Fibroblast of pulmonary artery (primary cell): ENCODE measurements at regions not wholly inside any gene's neighbourhood (a gene's known extent, or its start where the extent isn't known, plus 50 kb on each side); places are given as distances from the start of the nearest gene placed in this dataset.
"Not testable (repeated sequence)": the region's sequence is repeated elsewhere in the genome, so short reads cannot be mapped to it uniquely, and the experiment has no call there.

Experiments used
- DNase-seq: peaks from one replicate; pipeline ENCODE4 v3.0.0-alpha.2; 2010; ENCODE audit warnings: low read depth
- H3K4me3 ChIP-seq: replicated peaks from 2 replicates; pipeline ENCODE4 v1.5.1; 2011; ENCODE audit warnings: low read depth, mild to moderate bottlenecking, control low read depth, low read length, moderate library complexity
- TF ChIP-seq, protein P1 (sequence below): IDR thresholded peaks from 2 replicates; pipeline ENCODE4 v1.5.1; 2011; ENCODE audit warnings: mild to moderate bottlenecking, control low read depth, low read length, inconsistent platforms; ENCODE audit errors: missing control alignments

DNA sequence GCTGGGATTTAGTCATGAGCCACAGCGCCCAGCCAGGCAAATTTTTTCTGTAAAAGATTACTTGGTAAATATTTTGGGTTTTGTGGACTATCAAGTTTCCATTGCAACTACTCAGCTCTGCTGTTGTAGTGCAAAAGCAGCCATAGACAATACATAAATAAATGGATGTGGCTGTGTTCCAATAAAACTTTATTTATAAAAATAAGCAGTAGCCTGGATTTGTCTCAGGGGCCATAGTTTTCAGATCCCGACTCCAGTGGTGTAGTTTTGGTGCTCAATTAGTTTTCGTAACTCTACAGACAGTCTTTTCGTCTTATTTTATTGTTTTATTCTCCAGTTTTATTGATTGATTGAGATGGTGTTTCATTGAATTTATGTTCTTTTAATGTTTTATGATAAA, 80.1 kb upstream of the IVNS1ABP start:
- TF ChIP-seq, protein P1, sequence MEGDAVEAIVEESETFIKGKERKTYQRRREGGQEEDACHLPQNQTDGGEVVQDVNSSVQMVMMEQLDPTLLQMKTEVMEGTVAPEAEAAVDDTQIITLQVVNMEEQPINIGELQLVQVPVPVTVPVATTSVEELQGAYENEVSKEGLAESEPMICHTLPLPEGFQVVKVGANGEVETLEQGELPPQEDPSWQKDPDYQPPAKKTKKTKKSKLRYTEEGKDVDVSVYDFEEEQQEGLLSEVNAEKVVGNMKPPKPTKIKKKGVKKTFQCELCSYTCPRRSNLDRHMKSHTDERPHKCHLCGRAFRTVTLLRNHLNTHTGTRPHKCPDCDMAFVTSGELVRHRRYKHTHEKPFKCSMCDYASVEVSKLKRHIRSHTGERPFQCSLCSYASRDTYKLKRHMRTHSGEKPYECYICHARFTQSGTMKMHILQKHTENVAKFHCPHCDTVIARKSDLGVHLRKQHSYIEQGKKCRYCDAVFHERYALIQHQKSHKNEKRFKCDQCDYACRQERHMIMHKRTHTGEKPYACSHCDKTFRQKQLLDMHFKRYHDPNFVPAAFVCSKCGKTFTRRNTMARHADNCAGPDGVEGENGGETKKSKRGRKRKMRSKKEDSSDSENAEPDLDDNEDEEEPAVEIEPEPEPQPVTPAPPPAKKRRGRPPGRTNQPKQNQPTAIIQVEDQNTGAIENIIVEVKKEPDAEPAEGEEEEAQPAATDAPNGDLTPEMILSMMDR, result no peak
- no peak for DNase-seq
- H3K4me3 ChIP-seq, result no peak overlapping the region

DNA sequence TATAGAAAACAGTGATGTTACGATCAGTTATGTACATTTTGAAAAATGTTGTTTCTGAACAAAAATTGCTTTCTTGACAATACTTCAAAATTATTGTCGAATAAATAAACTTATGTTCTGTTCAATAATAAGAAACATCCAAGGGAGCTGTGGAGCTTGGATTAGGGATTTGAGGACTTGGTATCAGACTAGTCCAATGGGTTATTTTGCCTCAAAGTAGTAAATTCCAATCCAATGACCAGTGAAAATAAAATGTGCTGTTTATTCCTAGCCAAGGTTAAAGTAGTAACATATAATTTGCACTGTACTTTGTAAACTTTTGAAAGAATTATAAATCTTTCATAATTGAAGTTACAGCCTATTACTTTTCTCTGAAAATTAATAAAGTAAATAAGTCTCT, 79.1 kb upstream of the IVNS1ABP start:
- TF ChIP-seq, protein P1, result no peak
- H3K4me3 ChIP-seq, result no peak overlapping the region
- DNase-seq, result no peak

DNA sequence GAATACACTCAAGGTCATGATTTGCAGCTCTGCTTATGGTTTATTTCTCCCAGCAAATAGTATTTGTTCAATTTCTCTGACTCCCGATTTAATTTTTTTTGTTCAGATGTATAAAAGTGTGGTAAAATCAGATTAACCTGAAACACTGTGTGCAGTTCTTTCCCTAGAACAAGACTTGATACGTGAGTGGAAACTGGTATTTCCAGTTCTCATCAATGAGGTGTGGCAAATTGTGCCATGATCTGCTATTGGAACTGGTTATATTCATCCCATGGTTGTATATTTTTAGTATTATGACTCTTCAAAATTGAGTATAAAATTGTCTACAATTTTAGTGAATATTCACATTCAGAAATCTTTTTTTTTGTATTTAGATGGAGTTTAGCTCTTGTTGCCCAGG, 76.8 kb upstream of the IVNS1ABP start:
- H3K4me3 ChIP-seq, result no peak overlapping the region
- TF ChIP-seq, protein P1, result no peak
- DNase-seq, result no peak

DNA sequence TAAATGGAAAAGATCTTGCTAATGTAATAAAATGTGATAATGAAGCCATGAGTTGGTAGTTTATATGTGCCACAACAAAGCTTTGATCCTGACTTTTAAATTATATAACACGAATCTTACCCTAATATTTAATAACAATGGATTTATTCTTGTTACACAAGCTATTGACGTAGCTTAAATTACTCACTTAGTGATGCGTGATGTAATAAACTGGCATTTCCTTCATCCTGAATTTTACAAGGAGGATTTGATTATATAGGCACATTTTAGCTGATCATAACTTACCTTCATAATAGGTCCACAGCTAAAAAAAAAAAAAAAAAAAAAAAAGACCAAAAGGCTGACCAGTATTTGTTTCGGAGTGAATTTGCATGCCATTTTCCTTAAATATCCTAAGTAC, 76.2 kb upstream of the IVNS1ABP start:
- TF ChIP-seq, protein P1, result no peak
- H3K4me3 ChIP-seq, result no peak overlapping the region
- DNase-seq, result no peak

DNA sequence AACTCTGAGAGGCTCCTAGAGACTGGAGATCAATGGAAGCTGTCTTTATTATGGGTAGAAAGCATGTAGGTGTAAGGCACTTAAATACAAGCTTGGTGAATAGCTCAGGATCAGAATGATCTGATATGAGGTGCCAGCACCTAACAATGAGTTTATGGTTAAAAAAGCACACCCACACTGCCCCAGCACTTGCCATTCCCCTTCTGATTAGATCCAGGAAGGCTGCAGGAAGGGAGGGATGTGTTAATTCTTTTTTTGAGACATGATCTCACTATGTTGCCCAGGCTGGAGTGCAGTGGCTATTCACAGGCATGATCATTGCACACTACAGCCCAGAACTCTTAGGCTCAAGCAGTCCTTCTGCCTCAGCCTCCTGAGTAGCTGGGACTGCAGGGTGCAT, 71.8 kb upstream of the IVNS1ABP start:
- no peak for DNase-seq
- TF ChIP-seq, protein P1, result no peak
- H3K4me3 ChIP-seq, result no peak overlapping the region

DNA sequence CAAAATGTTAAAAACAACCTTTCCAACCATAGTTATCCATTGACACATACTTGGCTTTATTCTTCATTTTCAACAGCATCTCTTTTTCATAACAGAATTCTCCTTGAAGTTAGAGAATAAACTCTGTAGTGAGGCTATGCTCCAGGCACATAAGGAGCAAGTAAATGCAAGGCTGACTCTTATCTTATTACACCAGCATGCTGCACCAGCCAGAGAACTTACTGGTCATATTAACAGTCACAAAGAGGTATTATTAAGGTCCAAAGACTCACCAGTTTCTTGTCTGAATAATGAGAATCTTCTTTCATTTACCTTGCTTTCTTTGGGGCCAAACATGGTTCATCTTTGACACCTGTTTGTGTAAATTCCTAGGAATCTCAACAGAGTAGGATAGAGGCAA, 71.3 kb upstream of the IVNS1ABP start:
- no peak overlapping the region for H3K4me3 ChIP-seq
- DNase-seq, result no peak
- TF ChIP-seq, protein P1, result no peak

DNA sequence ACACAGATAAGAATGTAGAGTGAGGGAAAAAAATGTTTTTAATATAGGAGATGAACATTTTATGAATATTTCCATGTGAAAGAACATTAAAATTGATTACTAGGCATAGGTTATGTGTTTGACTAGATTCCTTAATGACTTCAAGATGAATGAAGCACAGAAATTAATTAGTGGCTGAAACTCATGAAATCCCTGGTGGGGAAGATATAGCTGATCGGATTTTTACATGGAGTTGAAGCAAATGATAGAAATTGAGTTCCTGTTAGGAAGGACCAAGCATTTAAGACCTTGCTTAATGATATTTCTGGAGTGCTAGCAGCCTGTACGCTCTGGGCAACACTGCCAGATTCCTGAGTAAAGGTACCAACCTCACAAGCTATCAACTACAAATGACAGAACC, 68.9 kb upstream of the IVNS1ABP start:
- H3K4me3 ChIP-seq, result no peak overlapping the region
- TF ChIP-seq, protein P1, result no peak
- no peak for DNase-seq

DNA sequence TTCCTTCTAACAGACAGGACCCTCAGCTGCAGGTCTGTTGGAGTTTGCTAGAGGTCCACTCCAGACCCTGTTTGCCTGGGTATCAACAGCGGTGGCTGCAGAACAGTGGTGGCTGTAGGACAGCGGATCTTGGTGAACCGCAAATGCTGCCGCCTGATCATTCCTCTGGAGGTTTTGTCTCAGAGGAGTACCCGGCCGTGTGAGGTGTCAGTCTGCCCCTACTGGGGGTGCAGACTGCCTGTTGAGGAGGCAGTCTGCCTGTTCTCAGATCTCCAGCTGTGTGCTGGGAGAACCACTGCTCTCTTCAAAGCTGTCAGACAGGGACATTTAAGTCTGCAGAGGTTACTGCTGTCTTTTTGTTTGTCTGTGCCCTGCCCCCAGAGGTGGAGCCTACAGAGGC, 66.8 kb upstream of the IVNS1ABP start:
- not testable (repeated sequence) for DNase-seq, H3K4me3 ChIP-seq
